ENCODE measurements at regions not wholly inside any gene's neighbourhood (a gene's known extent, or its start where the extent isn't known, plus 50 kb on each side); places are given as distances from the start of the nearest gene placed in this dataset.

- Mint-ChIP-seq H3K27ac (no peak overlapping the region), H3K27me3 (no peaks in the 10 kb centered on the region), H3K36me3 (ENCODE audit: low read depth) (no peaks in the 10 kb centered on the region), H3K9me3 (no peaks in the 10 kb centered on the region), H3K4me3 (no peak overlapping the region), H3K4me1 (ENCODE audit: low read depth) (no peaks in the 10 kb centered on the region)
Measured at GRCh38 chr10:109037978-109038377, 885.3 kb downstream of the XPNPEP1 start.

DNA sequence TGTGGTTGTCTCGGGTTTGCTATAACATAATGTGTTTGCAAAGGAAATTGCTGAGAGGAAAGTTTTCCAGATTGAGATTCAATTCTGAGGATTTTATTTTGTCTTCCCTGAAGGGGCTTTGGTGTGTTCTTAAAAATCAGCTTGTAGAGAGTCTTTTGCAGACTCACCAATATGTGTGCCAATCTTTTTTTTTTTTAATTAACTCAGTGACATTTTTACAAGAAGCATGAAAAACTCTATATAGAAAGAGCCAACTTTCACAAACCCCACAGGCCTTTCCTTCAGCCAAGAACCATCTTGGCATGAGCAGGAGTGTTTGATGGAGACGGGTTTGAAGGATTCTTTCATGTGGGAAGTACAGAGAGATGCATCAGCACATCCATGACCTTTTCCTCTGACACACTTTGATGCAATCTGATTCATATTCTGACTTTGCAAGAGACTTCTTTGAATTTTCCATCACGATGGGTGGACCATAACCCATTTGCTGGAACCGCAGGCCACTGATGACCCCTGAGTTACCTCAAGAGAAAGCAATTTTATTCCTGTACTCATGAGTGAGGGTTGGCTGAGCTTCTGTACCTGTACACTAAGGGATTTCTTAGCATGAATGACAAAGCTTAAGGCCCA is 892.6 kb downstream of the XPNPEP1 start:
- H3K27ac Mint-ChIP-seq, result no peak overlapping the region
- H3K36me3 Mint-ChIP-seq (ENCODE audit: low read depth), result no peaks in the 10 kb centered on the region
- H3K9me3 Mint-ChIP-seq, result peaks cover 10% of the 10 kb centered on the region
- H3K4me3 Mint-ChIP-seq, result no peak overlapping the region
- no peaks in the 10 kb centered on the region for H3K4me1 Mint-ChIP-seq (ENCODE audit: low read depth)
- no peaks in the 10 kb centered on the region for H3K27me3 Mint-ChIP-seq

- Mint-ChIP-seq H3K36me3 (ENCODE audit: low read depth) (no peaks in the 10 kb centered on the region), H3K4me3 (no peak overlapping the region), H3K27ac (no peak overlapping the region), H3K27me3 (no peaks in the 10 kb centered on the region), H3K9me3 (peaks cover 10% of the 10 kb centered on the region), H3K4me1 (ENCODE audit: low read depth) (no peaks in the 10 kb centered on the region)
Measured at GRCh38 chr10:109029870-109030269, 893.4 kb downstream of the XPNPEP1 start.

DNA sequence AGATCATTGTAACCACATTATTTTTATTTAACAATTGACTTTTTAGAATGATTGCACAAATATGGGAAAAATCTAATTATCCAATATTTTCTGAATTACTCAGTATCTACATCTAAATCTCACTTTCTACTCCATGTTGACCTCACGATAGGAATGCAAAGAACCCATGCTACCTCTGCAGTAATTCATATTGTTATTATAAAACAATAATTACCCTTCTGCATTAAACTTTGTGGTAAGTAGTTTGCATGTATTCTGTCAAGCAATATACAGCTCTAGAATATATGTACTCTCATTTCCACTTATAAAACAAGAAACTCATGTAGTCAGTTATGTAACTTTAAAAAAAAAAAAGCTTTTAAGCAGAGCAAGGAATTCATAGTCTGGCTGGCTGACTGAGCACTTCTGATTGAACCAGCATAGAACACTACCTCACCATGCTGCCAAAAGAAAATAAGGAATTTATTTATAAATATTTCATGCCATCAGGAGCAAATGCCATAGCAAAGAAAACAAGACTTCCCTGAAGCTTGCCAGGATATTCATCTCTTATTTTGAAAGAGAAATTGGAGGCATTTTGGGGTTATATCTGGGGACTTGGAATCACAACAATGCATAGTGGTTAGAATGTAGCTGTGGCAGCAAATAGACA is 895.7 kb downstream of the XPNPEP1 start:
- no peaks in the 10 kb centered on the region for H3K4me1 Mint-ChIP-seq (ENCODE audit: low read depth)
- H3K36me3 Mint-ChIP-seq (ENCODE audit: low read depth), result no peaks in the 10 kb centered on the region
- peaks cover 8% of the 10 kb centered on the region for H3K9me3 Mint-ChIP-seq
- no peaks in the 10 kb centered on the region for H3K27me3 Mint-ChIP-seq
- no peak overlapping the region for H3K4me3 Mint-ChIP-seq
- no peak overlapping the region for H3K27ac Mint-ChIP-seq

GRCh38 chr10:109025172-109025571 is 898.1 kb downstream of the XPNPEP1 start:
- H3K27ac Mint-ChIP-seq, result no peak overlapping the region

GRCh38 chr10:109022417-109023049 is 900.8 kb downstream of the XPNPEP1 start:
- peaks cover 7% of the 10 kb centered on the region for H3K9me3 Mint-ChIP-seq
- H3K36me3 Mint-ChIP-seq (ENCODE audit: low read depth), result no peaks in the 10 kb centered on the region
- H3K27ac Mint-ChIP-seq, result no peak overlapping the region
- no peak overlapping the region for H3K4me3 Mint-ChIP-seq
- H3K4me1 Mint-ChIP-seq (ENCODE audit: low read depth), result no peaks in the 10 kb centered on the region
- H3K27me3 Mint-ChIP-seq, result no peaks in the 10 kb centered on the region

More at GRCh38 chr10:109025172-109025571, 898.1 kb downstream of the XPNPEP1 start:
- Mint-ChIP-seq H3K36me3 (ENCODE audit: low read depth) (no peaks in the 10 kb centered on the region), H3K4me3 (no peak overlapping the region), H3K4me1 (ENCODE audit: low read depth) (no peaks in the 10 kb centered on the region), H3K27me3 (no peaks in the 10 kb centered on the region), H3K9me3 (peaks cover 7% of the 10 kb centered on the region)

DNA sequence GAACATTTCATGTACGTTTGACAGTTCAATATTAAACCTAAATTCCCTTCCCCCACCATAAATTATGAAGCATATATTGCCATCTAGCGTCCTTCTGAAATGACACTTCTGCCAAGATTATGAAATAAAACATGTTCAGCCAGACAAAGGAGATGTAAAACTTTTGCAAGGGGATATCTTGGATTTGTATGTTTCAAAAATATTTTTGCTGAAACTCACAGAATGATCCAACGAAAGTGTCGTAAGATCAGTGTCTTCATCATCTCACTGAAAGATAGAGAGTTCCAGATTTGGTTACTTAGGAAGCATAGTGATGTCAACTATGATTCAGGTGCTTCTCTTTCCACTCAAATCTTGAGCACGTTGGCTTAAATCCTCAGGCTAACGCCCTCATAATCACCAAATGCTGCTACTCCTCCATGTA is 904.3 kb downstream of the XPNPEP1 start:
- Mint-ChIP-seq H3K4me1 (ENCODE audit: low read depth) (no peaks in the 10 kb centered on the region), H3K27me3 (no peaks in the 10 kb centered on the region), H3K27ac (no peak overlapping the region), H3K9me3 (no peaks in the 10 kb centered on the region), H3K4me3 (no peak overlapping the region), H3K36me3 (ENCODE audit: low read depth) (no peaks in the 10 kb centered on the region)

DNA sequence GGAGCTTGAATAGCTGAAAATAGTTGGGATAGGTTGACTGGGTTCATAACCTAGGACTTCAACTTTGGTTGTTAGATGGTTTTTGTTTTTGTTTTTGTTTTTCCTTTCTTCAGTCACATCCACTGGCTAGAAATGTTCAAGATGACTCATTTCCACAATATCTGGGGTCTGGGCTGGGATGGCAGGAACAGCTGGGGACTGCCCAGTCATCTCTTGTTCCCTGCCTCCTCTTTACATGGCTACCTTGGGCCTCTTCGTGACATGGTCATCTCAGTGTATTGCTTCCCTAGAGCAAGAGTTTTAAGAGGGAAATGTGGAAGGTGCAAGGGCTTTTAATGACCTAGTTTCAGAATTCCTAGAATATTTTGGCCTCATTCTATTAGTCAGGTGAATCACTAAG is 915.8 kb downstream of the XPNPEP1 start:
- Mint-ChIP-seq H3K4me3 (no peak overlapping the region), H3K4me1 (ENCODE audit: low read depth) (no peaks in the 10 kb centered on the region), H3K36me3 (ENCODE audit: low read depth) (no peaks in the 10 kb centered on the region), H3K27ac (no peak overlapping the region), H3K9me3 (peaks cover 14% of the 10 kb centered on the region), H3K27me3 (no peaks in the 10 kb centered on the region)

DNA sequence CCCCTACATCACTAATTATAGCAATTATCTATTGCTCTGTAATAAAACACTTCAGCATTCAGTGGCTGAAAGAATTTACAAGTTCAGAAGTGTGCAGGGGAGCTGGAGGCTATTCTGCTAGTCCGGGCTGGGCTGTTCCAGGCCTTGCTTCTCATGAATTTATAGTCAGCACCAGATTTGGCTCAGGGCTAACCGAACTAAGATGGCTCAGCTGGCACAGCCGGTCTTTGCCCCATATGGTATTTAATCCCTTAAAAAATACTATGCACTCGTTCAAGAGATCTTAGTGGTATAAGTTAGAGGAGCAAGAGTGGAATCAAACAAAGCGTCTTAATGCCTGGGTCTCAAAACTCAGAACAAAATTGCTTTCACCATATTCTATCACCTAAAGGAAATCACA is 932.9 kb downstream of the XPNPEP1 start:
- no peaks in the 10 kb centered on the region for H3K36me3 Mint-ChIP-seq (ENCODE audit: low read depth)
- no peaks in the 10 kb centered on the region for H3K4me1 Mint-ChIP-seq (ENCODE audit: low read depth)
- H3K27ac Mint-ChIP-seq, result no peak overlapping the region
- H3K27me3 Mint-ChIP-seq, result no peaks in the 10 kb centered on the region
- peaks cover 10% of the 10 kb centered on the region for H3K9me3 Mint-ChIP-seq
- no peak overlapping the region for H3K4me3 Mint-ChIP-seq

- Mint-ChIP-seq H3K9me3 (peaks cover 10% of the 10 kb centered on the region), H3K4me1 (ENCODE audit: low read depth) (no peaks in the 10 kb centered on the region), H3K27me3 (no peaks in the 10 kb centered on the region), H3K4me3 (no peak overlapping the region), H3K27ac (no peak overlapping the region), H3K36me3 (ENCODE audit: low read depth) (no peaks in the 10 kb centered on the region)
Measured at GRCh38 chr10:108989976-108990375, 933.3 kb downstream of the XPNPEP1 start.

DNA sequence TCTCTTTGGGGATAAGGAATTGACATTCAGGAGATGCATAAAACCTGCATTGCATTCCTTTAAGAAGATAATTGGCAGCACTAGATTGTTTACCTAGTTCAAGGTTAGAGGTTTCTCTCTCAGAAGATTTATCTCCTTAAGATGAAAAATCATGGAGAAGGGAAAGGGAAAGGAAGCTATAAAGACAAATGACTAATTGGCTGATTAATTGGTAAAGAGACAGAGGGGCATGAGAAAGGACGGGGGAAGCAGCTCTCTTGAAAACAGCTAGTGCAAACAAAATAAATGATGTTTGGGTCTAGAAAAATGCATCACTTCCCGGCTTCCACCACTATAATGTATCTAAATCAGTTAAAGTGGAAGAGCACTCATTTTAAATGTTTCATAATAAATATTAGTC is 941.2 kb downstream of the XPNPEP1 start:
- Mint-ChIP-seq H3K4me1 (ENCODE audit: low read depth) (no peaks in the 10 kb centered on the region), H3K4me3 (no peak overlapping the region), H3K27me3 (no peaks in the 10 kb centered on the region), H3K27ac (no peak overlapping the region), H3K9me3 (peaks cover 4% of the 10 kb centered on the region), H3K36me3 (ENCODE audit: low read depth) (no peaks in the 10 kb centered on the region)

- Mint-ChIP-seq H3K9me3 (peaks cover 5% of the 10 kb centered on the region), H3K4me1 (ENCODE audit: low read depth) (no peaks in the 10 kb centered on the region), H3K36me3 (ENCODE audit: low read depth) (no peaks in the 10 kb centered on the region), H3K27ac (no peak overlapping the region), H3K27me3 (no peaks in the 10 kb centered on the region), H3K4me3 (no peak overlapping the region)
Measured at GRCh38 chr10:108980869-108981268, 942.4 kb downstream of the XPNPEP1 start.

DNA sequence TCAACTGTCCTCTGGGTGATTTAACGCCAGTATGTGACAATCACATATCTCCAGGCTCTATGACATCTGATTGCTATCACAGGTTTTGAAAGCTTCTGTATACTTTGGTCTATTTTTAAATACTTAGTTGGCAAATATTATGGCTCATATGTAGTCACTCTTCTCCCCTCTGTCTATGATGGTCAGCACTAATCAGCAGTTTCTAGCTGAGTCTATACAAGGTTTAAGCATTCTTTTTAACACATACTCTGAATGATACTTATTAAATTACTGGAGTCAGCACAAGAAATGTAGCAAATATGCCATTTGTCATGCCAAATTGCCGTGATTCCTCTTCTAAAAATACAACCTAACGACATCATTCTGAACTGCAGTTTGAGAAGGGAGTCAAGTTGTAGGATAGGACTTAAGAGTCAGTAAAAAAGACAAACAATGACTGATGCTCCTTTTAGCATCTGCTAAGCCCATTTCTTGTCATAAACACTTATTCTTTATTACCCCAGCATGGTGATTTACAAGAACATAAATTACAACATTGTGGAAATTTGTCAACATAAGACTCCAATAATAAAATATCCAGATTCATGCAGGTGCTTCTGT is 947.8 kb downstream of the XPNPEP1 start:
- H3K27ac Mint-ChIP-seq, result no peak overlapping the region
- H3K4me1 Mint-ChIP-seq (ENCODE audit: low read depth), result no peaks in the 10 kb centered on the region
- no peaks in the 10 kb centered on the region for H3K27me3 Mint-ChIP-seq

DNA sequence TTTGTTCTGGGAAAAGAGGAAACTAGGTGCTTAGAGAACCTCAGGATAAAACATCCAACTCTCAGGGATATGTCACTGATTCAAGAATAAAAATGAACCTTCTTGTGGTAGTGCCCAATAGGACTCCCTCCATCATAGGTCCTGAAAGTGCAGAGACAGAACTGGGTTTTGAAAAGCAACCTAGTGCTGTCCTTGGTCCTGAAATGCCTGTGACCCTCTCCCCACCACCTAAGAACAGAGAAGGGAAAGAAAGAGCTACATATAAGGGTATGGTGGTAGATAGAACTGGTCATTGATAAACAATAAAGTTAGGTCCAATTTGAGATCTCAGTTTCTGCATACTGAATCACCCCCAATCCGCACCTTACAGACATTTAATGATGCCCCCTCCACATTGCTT is 953.3 kb downstream of the XPNPEP1 start:
- no peaks in the 10 kb centered on the region for H3K4me1 Mint-ChIP-seq (ENCODE audit: low read depth)
- H3K36me3 Mint-ChIP-seq (ENCODE audit: low read depth), result no peaks in the 10 kb centered on the region
- H3K27ac Mint-ChIP-seq, result no peak overlapping the region
- H3K27me3 Mint-ChIP-seq, result no peaks in the 10 kb centered on the region
- no peak overlapping the region for H3K4me3 Mint-ChIP-seq
- peaks cover 8% of the 10 kb centered on the region for H3K9me3 Mint-ChIP-seq

More for the DNA sequence above, 947.8 kb downstream of the XPNPEP1 start:
- Mint-ChIP-seq H3K36me3 (ENCODE audit: low read depth) (no peaks in the 10 kb centered on the region), H3K9me3 (peaks cover 11% of the 10 kb centered on the region), H3K4me3 (no peak overlapping the region)

DNA sequence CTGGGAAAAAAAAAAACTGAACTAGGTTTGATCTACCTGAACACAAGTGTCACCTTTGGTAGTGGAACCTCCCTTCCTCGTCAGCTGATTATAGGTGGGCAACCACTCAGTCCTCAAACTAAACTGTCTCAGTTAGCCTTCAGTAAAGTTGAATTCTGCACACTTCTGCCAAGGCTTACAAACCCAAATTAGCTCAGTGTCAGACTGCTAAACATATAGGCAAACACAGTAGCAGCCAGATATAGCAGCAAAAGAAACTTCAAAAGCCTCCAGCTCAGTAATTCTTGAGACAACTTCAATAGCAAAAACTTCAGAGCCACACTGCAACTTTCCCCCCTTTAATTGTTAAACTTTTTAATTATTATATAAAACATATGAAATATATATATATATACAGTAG is 956.9 kb downstream of the XPNPEP1 start:
- Mint-ChIP-seq H3K4me1 (ENCODE audit: low read depth) (no peaks in the 10 kb centered on the region), H3K27ac (no peak overlapping the region), H3K9me3 (peaks cover 12% of the 10 kb centered on the region), H3K4me3 (no peak overlapping the region), H3K27me3 (no peaks in the 10 kb centered on the region), H3K36me3 (ENCODE audit: low read depth) (no peaks in the 10 kb centered on the region)
